SK-N-SH (cell line): ENCODE measurements at regions not wholly inside any gene's neighbourhood (a gene's known extent, or its start where the extent isn't known, plus 50 kb on each side); places are given as distances from the start of the nearest gene placed in this dataset.
"Not testable (repeated sequence)": the region's sequence is repeated elsewhere in the genome, so short reads cannot be mapped to it uniquely, and the experiment has no call there.

Experiments
- CTCF ChIA-PET: fragments of 300-600, 350-600 bp; formaldehyde crosslinking; extraction: SDS; loops from one replicate; lab custom pipeline; 2021; lab: Yijun Ruan, JAX
- POLR2A ChIA-PET: fragments of 350-600 bp; sonication (Branson Sonifier 250); formaldehyde crosslinking; extraction: SDS; loops from one replicate; lab custom pipeline; 2020; ENCODE audit warnings: antibody characterized with exemption, inconsistent platforms; lab: Yijun Ruan, JAX
- DNase-seq: peaks from one replicate; pipeline ENCODE4 v3.0.0; 2012
- H2AFZ ChIP-seq: fragments of 200-600 bp; sonication (generic); 2 replicates; pipeline ENCODE4 v1.8.1; 2016; ENCODE audit warnings: antibody characterized with exemption, mild to moderate bottlenecking, low read depth
- H3F3A ChIP-seq: fragments of 200-600 bp; sonication (generic); replicated peaks from 2 replicates; pipeline ENCODE3; 2016; ENCODE audit warnings: antibody characterized with exemption, mild to moderate bottlenecking; ENCODE audit not compliant: insufficient read depth
- H3K27ac ChIP-seq, 2 experiments: fragments of 200-500 bp in 1 of 2; fragments of 200-600 bp in 1 of 2; sonication (Bioruptor generic) in 1 of 2; sonication (generic), shearing (Covaris generic) in 1 of 2; 2 replicates each; pipeline versions ENCODE4 v1.5.1 to v1.6.1; 2014 to 2016; ENCODE audit warnings: low read depth in 2 of 2, inconsistent platforms in 1 of 2, low read length in 1 of 2, mild to moderate bottlenecking in 1 of 2, mixed read lengths in 1 of 2
- H3K27me3 ChIP-seq: fragments of 200-600 bp; sonication (generic), shearing (Covaris generic); 2 replicates; pipeline ENCODE4 v1.6.1; 2016; ENCODE audit warnings: mixed run types; ENCODE audit not compliant: insufficient read depth
- H3K36me3 ChIP-seq, 2 experiments: fragments of 200-500 bp in 1 of 2; fragments of 200-600 bp in 1 of 2; sonication (Bioruptor generic) in 1 of 2; sonication (generic) in 1 of 2; replicated peaks in 1 of 2; 2 replicates each; pipeline versions ENCODE3 to v1.5.1; 2014 to 2016; ENCODE audit warnings: low read length in 1 of 2, mild to moderate bottlenecking in 1 of 2; ENCODE audit not compliant: insufficient read depth in 2 of 2, control insufficient read depth in 1 of 2
- H3K4me1 ChIP-seq, 2 experiments: fragments of 200-500 bp in 1 of 2; fragments of 200-600 bp in 1 of 2; sonication (Bioruptor generic) in 1 of 2; sonication (generic), shearing (Covaris generic) in 1 of 2; 2 replicates each; pipeline versions ENCODE4 v1.5.1 to v1.6.1; 2014 to 2016; ENCODE audit warnings: low read depth in 1 of 2, low read length in 1 of 2, mixed run types in 1 of 2; ENCODE audit not compliant: insufficient read depth in 2 of 2, control insufficient read depth in 1 of 2
- H3K4me2 ChIP-seq: fragments of 200-600 bp; sonication (generic), shearing (Covaris generic); 2 replicates; pipeline ENCODE4 v1.6.1; 2017; ENCODE audit warnings: mixed run types
- H3K4me3 ChIP-seq, 2 experiments: fragments of 200-500 bp in 1 of 2; fragments of 200-600 bp in 1 of 2; sonication (Bioruptor generic) in 1 of 2; sonication (generic), shearing (Covaris generic) in 1 of 2; 2 replicates each; pipeline versions ENCODE4 v1.5.1 to v1.8.1; 2014 to 2016; ENCODE audit warnings: low read depth in 2 of 2, inconsistent platforms in 1 of 2, low read length in 1 of 2, mild to moderate bottlenecking in 1 of 2, mixed read lengths in 1 of 2, moderate library complexity in 1 of 2
- H3K79me2 ChIP-seq: fragments of 200-600 bp; sonication (generic); 2 replicates; pipeline ENCODE4 v1.8.1; 2017; ENCODE audit warnings: mild to moderate bottlenecking; ENCODE audit not compliant: insufficient read depth
- H3K9ac ChIP-seq: fragments of 200-600 bp; sonication (generic); 2 replicates; pipeline ENCODE4 v1.6.1; 2017; ENCODE audit warnings: mixed run types
- H3K9me2 ChIP-seq: fragments of 200-600 bp; sonication (generic); 2 replicates; pipeline ENCODE4 v1.6.1; 2017; ENCODE audit warnings: mixed run types
- H3K9me3 ChIP-seq: fragments of 200-600 bp; sonication (generic); 2 replicates; pipeline ENCODE4 v1.6.1; 2017; ENCODE audit warnings: mixed run types, mild to moderate bottlenecking, moderate library complexity
- H4K20me1 ChIP-seq: fragments of 200-600 bp; sonication (generic); 2 replicates; pipeline ENCODE4 v1.6.1; 2017; ENCODE audit warnings: mild to moderate bottlenecking, mixed run types; ENCODE audit not compliant: insufficient read depth
- CTCF ChIP-seq: fragments of 200-600 bp; sonication (generic); IDR thresholded peaks from 2 replicates; pipeline ENCODE4 v1.6.1; 2017; ENCODE audit warnings: antibody characterized with exemption, mild to moderate bottlenecking, moderate library complexity
- ELF1 ChIP-seq: IDR thresholded peaks from 2 replicates; pipeline ENCODE4 v1.4.0; 2012
- FOXJ3 ChIP-seq: sonication (generic); formaldehyde crosslinking; IDR thresholded peaks from 2 replicates; pipeline ENCODE4 v1.5.1; 2020; ENCODE audit warnings: mild to moderate bottlenecking, missing genetic modification reagents
- FOXM1 ChIP-seq: IDR thresholded peaks from 2 replicates; pipeline ENCODE4 v1.4.0; 2012; ENCODE audit warnings: low read depth, mild to moderate bottlenecking
- NRF1 ChIP-seq: IDR thresholded peaks from 2 replicates; pipeline ENCODE4 v1.6.1; 2012; ENCODE audit warnings: low read depth, mild to moderate bottlenecking, low read length
- SMC3 ChIP-seq: IDR thresholded peaks from 2 replicates; pipeline ENCODE4 v1.6.1; 2012; ENCODE audit warnings: low read depth, low read length, improper control_type of control experiment
- TCF12 ChIP-seq: IDR thresholded peaks from 2 replicates; pipeline ENCODE4 v1.4.0; 2012
- TEAD4 ChIP-seq: IDR thresholded peaks from 2 replicates; pipeline ENCODE4 v1.4.0; 2012; ENCODE audit warnings: mild to moderate bottlenecking, borderline replicate concordance; ENCODE audit not compliant: insufficient read depth
- USF1 ChIP-seq: IDR thresholded peaks from 2 replicates; pipeline ENCODE4 v1.4.0; 2012; ENCODE audit warnings: low read depth, borderline replicate concordance
- WGBS: methylation state at CpG from one replicate; pipeline ENCODE4 v1.1.6; 2017; ENCODE audit warnings: low lambda C conversion rate; 5-methylcytosine and 5-hydroxymethylcytosine counted together

- TF ChIP-seq SMC3 (no peak), CTCF (no peak), FOXM1 (no peak), USF1 (no peak), FOXJ3 (CRISPR knock-in tag) (no peak)
- TF ChIP-seq, all 33 proteins: peak for 0
These were observed 70.1 kb upstream of the TCERG1L start (continued) for GRCh38 chr10:131381576-131381975.

- H3F3A ChIP-seq, H3K27ac ChIP-seq, H3K79me2 ChIP-seq, H3K36me3 ChIP-seq, H3K4me2 ChIP-seq, POLR2A ChIA-PET, H3K9ac ChIP-seq, H3K4me1 ChIP-seq, H3K9me2 ChIP-seq, H4K20me1 ChIP-seq, CTCF ChIA-PET, H3K27me3 ChIP-seq, H3K4me3 ChIP-seq, H3K9me3 ChIP-seq, DNase-seq, H2AFZ ChIP-seq: not testable (repeated sequence)
- 20% methylated on average over 9 of the region's 9 CpGs for WGBS
These were observed 73.8 kb upstream of the TCERG1L start for GRCh38 chr10:131385161-131385872.

- no peak for DNase-seq
- CTCF ChIA-PET, result interaction anchor here (0.7 to 2.7 kb wide), 3 partner anchors 10 to 83 kb away, joined by 3 to 8 read pairs (median 4); no protein-coding TSS in a partner anchor
- no peaks in the 10 kb centered on the region for H3K9me2 ChIP-seq
- TF ChIP-seq TEAD4 (no peak), ELF1 (no peak), USF1 (no peak), NRF1 (no peak), TCF12 (no peak)
- TF ChIP-seq, all 33 proteins: peak for 0
- Histone ChIP-seq H3K4me2 (no peak overlapping the region), H3K9ac (no peak overlapping the region), H3K9me3 (no peaks in the 10 kb centered on the region), H3K79me2 (no peaks in the 10 kb centered on the region), H3K27me3 (no peaks in the 10 kb centered on the region), H4K20me1 (no peaks in the 10 kb centered on the region), H3K27ac (no peak overlapping the region), H3K4me1 (no peaks in the 10 kb centered on the region), H3F3A (no peaks in the 10 kb centered on the region), H3K4me3 (no peak overlapping the region), H3K36me3 (no peaks in the 10 kb centered on the region), H2AFZ (no peak overlapping the region)
- 15% methylated on average over 9 of the region's 11 CpGs for WGBS
- POLR2A ChIA-PET, result no interaction called here
These were observed 75.6 kb upstream of the TCERG1L start for GRCh38 chr10:131387018-131387529.
